A549 (cell line): ENCODE measurements at regions not wholly inside any gene's neighbourhood (a gene's known extent, or its start where the extent isn't known, plus 50 kb on each side); places are given as distances from the start of the nearest gene placed in this dataset.

Experiments used
- CBX8 ChIP-seq: fragments of 200-600 bp; sonication (generic); IDR thresholded peaks from 2 replicates; pipeline ENCODE4 v1.6.1; 2016
- CEBPB ChIP-seq, 2 experiments: fragments of >200 bp in 1 of 2; sonication (Bioruptor Twin) in 1 of 2; formaldehyde crosslinking in 1 of 2; IDR thresholded peaks; 2 replicates each; pipeline ENCODE4 v1.6.1; 2012 to 2016
- ELK1 ChIP-seq: fragments of 150-350 bp; IDR thresholded peaks from 2 replicates; pipeline ENCODE4 v1.6.1; 2014; ENCODE audit warnings: low read depth, mild to moderate bottlenecking, low read length
- EP300 ChIP-seq, 2 experiments: fragments of >200 bp; sonication (Bioruptor Twin); formaldehyde crosslinking; IDR thresholded peaks; 2 replicates in 1 of 2; 3 replicates in 1 of 2; pipeline ENCODE4 v1.6.1; 2016 to 2017
- GATA3 ChIP-seq: IDR thresholded peaks from 2 replicates; pipeline ENCODE4 v1.6.1; 2012; ENCODE audit warnings: borderline replicate concordance
- JUN ChIP-seq, 2 experiments: fragments of >200 bp; sonication (Bioruptor Twin); formaldehyde crosslinking; IDR thresholded peaks; 2 replicates in 1 of 2; 3 replicates in 1 of 2; pipeline ENCODE4 v1.6.1; 2016 to 2017
- MAX ChIP-seq: IDR thresholded peaks from 2 replicates; pipeline ENCODE4 v1.6.1; 2012
- MAZ ChIP-seq: fragments of 150-350 bp; IDR thresholded peaks from 2 replicates; pipeline ENCODE4 v1.6.1; 2014; ENCODE audit warnings: antibody characterized with exemption, low read depth, low read length, borderline replicate concordance
- POLR2A ChIP-seq: IDR thresholded peaks from 2 replicates; pipeline ENCODE4 v1.6.1; 2012; ENCODE audit warnings: mild to moderate bottlenecking, low read length
- RAD21 ChIP-seq, 2 experiments: fragments of >200 bp in 1 of 2; sonication (Bioruptor Twin) in 1 of 2; formaldehyde crosslinking in 1 of 2; IDR thresholded peaks in 1 of 2; conservative IDR thresholded peaks in 1 of 2; 2 replicates in 1 of 2; 3 replicates in 1 of 2; pipeline ENCODE4 v1.6.1; 2012 to 2018; ENCODE audit warnings: inconsistent platforms in 1 of 2
- SMC3 ChIP-seq: fragments of >200 bp; sonication (Bioruptor Twin); formaldehyde crosslinking; IDR thresholded peaks from 3 replicates; pipeline ENCODE4 v1.6.1; 2018; ENCODE audit warnings: inconsistent platforms
- TF ChIP-seq, protein P1 (sequence below): fragments of >200 bp; sonication (Bioruptor Twin); formaldehyde crosslinking; IDR thresholded peaks from 3 replicates; pipeline ENCODE4 v1.5.1; 2016

DNA sequence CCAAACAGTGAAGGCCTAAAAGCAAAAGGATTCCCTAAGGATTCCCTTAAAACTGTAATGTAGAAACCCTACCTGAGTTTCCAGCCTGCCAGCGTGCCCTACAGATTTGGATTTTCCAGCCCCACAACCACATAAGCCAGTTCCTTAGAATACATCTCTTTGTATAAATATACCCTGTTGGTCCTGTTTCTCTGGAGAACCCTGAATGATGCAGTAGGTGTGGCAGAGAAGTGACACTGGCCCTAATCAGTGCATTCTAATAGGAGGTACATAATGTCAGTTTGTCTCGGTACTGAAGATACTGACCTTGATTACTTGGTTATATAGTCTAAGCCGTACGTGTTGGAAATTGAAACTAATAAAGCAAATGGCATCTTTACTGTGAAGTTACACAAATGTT is 707.8 kb upstream of the SLC35B3 start:
- TF ChIP-seq MAZ (no peak), RAD21 (conservative IDR thresholded peaks at IDR 0.05 in 1 of 2, IDR thresholded peaks at IDR 0.05 in 1 of 2) (no peak), JUN (IDR thresholded peaks at IDR 0.05) (no peak), SMC3 (no peak), ELK1 (no peak), MAX (no peak), CEBPB (IDR thresholded peaks at IDR 0.05) (no peak), EP300 (IDR thresholded peaks at IDR 0.05) (no peak), POLR2A (no peak), CBX8 (no peak), GATA3 (no peak)
- TF ChIP-seq, protein P1, sequence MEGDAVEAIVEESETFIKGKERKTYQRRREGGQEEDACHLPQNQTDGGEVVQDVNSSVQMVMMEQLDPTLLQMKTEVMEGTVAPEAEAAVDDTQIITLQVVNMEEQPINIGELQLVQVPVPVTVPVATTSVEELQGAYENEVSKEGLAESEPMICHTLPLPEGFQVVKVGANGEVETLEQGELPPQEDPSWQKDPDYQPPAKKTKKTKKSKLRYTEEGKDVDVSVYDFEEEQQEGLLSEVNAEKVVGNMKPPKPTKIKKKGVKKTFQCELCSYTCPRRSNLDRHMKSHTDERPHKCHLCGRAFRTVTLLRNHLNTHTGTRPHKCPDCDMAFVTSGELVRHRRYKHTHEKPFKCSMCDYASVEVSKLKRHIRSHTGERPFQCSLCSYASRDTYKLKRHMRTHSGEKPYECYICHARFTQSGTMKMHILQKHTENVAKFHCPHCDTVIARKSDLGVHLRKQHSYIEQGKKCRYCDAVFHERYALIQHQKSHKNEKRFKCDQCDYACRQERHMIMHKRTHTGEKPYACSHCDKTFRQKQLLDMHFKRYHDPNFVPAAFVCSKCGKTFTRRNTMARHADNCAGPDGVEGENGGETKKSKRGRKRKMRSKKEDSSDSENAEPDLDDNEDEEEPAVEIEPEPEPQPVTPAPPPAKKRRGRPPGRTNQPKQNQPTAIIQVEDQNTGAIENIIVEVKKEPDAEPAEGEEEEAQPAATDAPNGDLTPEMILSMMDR, result no peak
